NOMO-1 (cell line): ENCODE measurements at regions not wholly inside any gene's neighbourhood (a gene's known extent, or its start where the extent isn't known, plus 50 kb on each side); places are given as distances from the start of the nearest gene placed in this dataset.
"Not testable (repeated sequence)": the region's sequence is repeated elsewhere in the genome, so short reads cannot be mapped to it uniquely, and the experiment has no call there.

Experiments used
- DNase-seq, 2 experiments: peaks; one replicate each; lab custom pipeline; 2025; ENCODE audit not compliant: unreplicated experiment in 2 of 2; lab: John Stamatoyannopoulos, UW

DNA sequence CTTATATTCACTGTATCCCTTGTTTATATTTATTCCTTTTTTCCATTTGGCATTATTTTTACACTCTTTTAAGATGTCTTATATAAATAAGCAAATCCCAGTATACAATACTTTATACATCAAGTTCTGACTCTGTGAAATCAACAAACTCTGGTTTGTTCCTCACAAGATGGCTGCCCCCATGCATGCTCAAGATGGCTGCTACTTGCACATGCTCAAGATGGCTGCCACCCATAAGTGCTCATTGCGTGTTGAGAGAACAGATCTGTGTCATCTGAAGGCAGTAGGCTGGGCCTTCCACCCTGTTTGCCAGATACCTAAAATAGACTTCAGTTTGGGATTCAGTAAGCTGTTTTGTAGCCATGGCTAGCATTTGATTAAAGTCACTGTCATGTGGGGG lies 666.2 kb downstream of the TYW1 start:
- DNase-seq: no peak

DNA sequence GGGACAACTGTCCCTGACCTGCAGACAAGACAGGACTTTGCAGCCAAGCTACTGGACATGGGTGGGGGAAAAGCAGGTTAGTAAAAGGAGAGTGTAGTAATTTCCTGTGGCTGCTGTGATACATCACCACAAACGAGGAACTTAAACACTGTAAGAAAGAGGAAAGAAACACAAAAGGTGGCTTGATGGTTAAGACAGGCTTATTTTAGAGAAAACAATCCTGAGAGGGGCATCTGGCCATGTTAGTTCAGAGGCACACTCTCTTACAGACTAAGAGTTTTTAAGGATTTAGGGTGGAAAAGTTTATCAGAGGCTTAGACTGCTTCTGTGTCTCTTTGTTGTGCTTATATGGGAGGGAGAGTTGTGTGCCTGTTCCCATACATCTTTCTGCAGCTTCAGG lies 667.0 kb downstream of the TYW1 start:
- DNase-seq: no peak

DNA sequence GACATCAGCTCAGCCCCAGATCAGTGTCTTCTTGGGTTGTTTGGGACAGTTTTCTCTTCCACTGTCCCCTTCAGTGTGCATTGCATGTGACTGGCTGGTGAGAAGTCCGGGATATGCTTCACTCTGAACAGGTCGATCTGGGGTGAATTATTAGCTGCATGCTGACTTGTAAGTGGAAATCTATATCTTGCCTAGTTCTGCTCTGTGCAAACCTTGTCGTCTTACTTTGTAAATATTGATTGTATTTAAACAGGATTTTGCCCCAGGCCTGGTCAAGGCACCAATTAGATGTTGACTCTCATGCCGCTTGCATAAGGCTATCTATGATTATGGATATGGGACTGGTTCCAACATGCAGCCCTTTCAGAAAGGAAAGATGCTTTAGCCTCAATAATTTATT lies 669.7 kb downstream of the TYW1 start:
- DNase-seq: not testable (repeated sequence)

DNA sequence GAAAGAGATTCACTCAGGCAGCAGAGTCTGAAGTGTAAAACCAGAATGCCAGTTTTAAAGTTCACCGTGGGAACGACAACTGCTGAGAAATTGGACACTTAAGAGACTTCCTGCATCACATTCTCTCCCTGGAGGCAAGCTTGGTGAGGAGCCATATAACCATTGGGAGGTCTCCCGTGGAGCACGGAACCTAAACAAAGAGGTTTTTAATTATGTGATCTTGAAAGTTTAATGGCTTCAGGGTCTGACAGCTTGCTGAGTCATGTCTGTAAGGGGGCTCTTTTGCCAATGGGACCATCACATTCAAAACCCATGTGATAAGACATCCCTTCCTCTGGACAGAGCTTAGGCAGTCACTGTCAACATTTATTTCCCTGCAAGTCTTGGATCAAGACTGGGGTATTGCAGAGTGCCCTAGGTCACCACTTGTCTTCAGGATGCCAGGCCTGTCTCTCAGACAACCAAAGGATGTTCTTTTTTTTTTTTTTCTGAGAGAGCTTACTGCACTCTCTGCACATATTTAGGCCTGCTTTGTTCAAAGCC lies 674.4 kb downstream of the TYW1 start:
- DNase-seq: no peak

DNA sequence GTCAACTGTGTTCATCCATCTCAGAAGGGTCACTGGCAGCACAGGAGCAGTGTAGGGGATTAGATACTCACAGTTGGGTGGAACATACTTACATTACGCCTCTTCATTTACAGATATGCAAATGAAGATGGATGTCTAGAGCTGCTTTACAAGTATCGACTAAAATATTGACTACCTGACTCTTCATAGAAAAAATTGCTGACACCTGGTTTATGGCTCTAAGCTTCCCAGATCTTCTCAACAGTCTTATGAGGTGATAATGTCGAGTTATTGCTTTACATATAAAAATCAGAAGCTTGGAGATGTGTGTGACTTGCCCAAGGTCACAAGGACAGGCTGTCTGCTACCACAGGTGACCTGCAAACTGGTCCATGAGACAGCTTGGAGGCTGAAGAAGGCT lies 677.2 kb downstream of the TYW1 start:
- no peak for DNase-seq

DNA sequence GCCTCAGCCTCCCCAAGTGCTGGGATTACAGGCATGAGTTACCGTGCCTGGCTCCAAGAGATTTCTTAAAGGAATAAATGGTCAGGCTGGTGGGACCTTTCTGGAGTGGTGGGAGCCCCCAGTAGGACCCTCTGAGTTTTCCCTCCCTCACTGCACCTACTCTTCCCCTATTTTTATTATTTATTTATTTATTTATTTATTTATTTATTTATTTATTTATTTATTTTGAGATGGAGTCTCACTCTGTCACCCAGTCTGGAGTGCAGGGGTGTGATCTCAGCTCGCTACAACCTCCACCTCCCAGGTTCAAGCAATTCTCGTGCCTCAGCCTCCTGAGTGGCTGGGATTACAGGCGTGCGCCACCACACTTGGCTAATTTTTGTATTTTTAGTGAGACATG lies 678.2 kb downstream of the TYW1 start:
- DNase-seq: not testable (repeated sequence)

DNA sequence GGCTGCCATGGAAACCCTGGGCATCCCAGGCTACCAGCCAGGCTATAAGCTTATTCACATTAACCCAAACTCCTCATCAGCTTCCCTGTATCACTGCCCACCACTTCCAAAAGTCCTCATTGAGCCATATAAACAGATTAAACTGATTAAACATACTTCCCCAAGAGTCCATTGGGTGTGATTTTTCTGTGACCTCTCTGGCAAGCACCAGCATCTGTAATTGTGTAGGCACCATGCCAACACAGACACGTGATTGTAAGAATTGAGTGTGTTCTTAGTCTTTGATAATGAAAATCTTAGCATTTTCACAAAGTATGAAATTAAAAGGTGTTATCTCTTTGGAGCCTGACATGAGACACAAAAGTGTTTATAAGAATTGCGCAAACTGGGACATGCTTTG lies 679.3 kb downstream of the TYW1 start:
- no peak for DNase-seq

DNA sequence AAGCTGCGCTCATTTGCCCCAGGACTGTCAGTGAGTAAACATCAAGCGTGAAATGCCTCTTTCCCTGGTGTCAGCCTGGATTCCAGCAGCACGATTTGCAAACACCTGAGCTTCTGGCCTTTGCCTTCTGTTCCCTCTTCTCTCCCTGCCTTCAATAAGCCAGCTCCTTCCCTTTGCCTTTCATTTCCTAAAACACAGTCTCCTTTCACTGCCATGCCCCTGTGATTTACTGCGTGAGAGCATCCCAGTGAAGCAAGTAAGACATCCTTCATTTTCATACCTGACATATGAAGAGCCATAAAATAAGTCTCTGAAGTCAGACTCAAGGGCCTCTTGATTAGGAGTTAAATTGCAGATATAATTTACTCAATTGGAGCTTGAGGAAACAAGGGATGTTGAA lies 681.8 kb downstream of the TYW1 start:
- DNase-seq: no peak

DNA sequence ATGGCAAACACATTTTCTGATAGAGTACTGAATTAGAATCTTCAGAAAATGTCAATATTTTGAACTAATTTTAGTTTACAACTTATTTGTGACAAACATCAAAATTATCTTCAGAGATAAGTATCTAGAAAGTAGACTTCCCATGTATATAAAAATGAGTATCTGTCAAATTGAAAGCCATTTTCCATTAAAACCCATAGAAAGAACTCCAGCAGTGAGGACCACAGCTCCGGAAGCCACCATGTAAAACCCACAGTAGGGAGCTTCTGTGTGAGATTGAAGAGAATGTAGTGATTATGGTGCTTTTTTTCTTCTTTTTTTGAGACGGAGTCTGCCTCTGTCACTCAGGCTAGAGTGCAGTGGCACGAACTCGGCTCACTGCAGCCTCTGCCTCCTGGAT lies 687.0 kb downstream of the TYW1 start:
- DNase-seq: no peak

DNA sequence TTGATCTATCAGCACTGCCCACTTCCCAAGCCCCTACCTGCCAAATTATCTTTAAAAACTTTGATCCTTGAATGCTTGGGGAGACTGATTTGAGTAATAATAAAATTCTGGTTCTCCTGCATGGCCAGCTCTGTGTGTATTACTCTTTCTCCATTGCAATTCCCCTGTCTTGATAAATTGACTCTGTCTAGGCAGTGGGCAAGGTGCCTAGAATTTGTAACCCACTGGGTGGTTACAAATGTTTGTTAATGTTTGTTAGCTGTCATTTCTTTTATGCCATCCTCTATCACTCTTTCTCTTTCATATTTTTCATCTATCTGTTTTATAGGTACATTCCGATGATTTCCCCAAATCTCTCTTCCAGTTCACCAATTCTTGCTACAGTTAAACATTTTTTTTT lies 694.1 kb downstream of the TYW1 start:
- DNase-seq: no peak

DNA sequence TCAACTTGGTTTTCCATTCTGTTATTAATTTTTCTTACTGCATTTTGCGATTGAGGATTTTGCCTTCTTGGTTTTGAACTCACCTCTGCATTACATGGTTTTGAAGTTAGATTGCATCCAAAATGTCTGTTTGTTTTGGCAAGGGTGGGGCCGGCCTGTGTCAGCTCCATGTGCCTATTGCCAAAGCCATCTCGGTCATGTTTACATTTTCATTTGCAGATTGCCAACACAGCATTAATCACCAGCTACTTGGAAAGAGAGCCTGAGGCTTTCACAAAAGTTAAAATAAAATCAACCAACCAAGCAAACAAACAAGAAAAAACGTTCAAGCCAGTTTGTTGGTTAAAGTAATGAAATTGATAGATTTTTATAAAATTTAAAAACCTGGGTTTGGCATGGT lies 695.8 kb downstream of the TYW1 start:
- DNase-seq: no peak

DNA sequence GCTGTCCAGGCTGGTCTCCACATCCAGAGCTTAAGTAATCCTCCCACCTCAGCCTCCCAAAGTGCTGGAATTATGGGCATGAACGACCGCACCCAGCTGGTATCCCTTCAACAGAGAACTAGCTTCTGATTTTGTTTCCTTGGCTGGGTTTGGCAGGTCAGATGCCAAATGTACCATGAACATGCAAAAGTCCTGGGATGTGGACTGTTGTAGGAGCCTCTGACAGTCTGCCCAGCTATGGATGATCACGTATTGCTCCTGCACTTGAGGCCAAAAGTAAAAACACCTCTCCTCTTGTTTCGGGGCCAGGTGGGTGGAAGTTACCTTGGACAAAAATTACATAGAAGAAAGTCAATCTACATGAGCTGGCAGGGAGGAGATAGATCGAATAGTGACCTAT lies 699.5 kb downstream of the TYW1 start:
- no peak for DNase-seq

DNA sequence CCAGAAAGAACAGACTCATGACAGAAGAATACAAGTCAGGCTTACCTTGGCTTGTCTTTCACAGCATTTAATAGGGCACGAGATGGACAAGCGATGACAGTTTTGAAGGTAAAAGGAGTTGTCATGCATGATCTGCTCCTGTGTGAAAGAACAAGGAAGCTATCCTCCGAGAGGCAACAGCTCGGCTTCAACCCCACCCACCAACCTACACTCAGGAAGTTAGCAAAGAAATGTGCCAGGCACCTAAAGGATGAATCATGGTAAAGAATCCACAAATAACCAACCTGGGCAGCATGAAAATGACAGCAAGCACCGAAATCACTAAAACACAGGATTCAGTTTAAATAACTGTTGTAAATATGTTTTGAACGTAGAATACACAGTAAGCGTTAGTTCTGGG lies 700.2 kb downstream of the TYW1 start:
- no peak for DNase-seq

DNA sequence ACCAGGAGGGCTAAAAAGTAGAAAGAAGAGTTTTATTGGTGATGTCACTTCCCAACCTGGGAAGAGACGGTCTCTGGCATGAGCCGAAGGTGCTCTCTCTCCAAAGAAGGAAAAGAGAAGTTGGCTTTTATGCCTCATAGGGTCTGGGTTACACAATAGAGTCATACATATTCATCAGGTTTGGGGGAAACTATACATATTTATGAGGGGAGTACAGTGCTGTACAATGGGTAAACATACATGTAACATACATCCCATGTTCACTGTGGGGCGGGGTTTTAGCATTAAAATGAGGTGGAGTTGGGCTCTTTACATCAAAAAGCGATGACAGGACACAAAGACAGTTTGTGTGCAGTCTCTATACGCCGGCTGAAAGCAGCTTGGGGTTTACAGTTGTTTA lies 701.7 kb downstream of the TYW1 start:
- DNase-seq: no peak

DNA sequence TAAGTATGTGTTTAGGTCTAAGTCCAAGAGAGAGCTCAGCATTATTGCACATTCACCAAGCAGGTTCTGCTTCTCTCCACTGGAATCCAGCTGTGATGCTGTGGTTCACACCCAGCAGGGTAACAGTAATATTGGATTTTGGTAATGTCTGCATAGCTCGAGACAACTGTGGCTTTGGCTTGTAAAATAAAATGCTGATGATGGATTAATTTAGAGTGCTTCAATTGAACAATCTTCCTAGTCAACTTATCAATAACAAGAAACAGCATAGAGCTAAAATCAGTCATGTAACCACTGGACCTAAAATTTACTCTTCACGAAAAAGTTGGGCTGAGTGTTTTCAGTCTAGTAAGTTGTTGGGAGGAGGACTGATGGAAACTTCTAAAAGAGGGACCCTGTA lies 709.2 kb downstream of the TYW1 start:
- DNase-seq: no peak

DNA sequence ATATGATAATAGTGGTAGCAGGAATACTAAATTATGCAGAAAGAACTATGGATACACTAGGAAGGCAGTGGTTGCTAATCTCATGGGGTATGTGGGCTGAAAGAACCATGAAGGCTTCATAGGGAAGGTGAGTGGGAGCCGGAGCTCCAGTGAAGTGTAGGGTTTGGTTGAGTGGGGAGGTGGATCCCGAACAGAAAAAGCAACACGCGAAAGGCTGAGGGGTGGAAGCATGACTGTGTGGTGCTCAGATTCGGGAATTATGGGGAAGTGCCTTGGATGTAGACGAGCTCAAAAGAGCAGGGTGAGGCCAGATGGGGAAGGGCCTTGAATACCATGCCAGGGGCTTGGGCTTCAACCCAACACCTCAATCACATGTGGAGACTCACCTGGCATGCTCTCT lies 715.1 kb downstream of the TYW1 start:
- DNase-seq: no peak

DNA sequence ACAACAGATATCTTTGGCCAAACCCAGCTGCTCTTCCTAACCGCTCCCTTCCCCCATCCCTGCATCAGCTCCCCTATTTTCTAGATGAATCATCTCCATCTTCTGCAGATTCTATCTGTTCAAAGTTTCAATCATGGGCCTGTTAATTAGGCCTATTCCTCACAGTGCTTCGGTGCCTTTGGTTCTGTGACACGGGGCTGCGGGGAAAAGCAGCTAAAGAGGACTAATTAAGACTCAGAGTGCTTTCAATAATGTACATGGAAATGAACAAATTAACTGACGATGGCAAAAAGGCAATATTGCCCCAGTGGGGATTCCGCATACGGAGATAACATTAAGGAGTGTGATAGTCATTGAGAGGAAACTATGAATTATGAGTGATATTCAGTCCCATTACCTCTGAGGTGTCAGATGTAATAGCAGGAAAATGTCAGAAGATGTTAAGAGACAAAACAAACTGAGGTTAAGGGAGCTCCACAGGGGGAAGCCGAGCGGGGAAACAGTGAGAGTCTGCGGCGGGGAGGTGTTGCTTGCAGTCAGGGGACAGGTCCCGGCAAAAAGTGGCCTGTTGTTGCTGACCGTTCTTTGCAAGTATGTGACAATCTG lies 716.9 kb downstream of the TYW1 start:
- DNase-seq: no peak

DNA sequence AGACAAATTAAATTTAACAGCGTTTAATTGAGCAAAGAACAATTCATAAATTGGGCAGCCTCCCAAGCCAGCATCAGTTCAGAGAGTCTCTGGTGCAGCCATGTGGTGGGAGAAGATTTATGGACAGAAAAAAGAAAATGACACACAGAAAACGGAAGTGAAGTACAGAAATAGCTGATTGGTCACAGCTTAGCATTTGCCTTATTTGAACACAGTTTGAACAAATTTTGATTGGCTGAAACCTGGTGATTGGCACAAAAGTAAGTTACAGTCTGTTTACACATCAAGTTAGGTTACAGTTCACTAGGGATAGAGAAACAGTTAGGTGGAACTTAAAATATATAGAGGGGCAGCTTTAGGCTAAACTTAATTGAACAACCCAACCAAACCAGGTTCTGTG lies 720.1 kb downstream of the TYW1 start:
- no peak for DNase-seq

DNA sequence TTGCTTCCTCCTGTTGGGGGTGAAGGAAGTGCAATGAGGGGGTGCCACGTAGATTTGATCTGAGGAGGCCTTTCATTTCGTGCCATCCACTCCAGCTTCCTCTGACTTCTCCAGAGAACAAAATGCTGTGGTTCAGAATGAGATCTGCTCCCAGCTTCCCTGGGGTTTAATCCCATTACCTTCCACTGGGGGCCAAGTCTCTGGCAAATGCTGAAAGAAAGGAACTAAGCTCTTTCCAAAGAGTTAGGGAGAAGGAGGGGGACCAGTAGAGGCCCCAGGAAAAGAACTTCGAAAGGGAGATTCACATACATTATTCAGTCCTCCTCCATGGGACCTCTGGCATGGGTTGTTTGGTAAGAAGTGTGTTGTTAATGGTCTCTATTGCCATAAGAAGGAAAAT lies 727.0 kb downstream of the TYW1 start:
- no peak for DNase-seq

DNA sequence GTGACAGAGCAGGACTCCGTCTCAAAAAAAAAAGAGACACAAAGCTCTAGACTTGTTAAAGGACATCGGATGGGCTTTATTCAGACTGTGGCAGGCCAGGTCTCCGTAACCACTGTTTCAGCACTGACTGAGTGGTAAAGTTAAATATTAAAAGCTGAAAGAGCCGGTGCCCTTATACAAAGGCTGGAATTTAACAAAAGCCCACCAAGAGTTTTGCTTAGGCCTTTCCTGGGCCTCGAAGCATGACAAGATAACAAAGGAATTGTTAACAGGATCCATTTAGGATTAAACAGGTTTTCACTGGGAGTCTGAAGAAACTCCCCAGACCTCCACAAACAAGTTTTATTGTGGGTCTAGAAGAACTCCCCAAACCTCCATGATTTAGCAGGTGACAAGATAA lies 727.8 kb downstream of the TYW1 start:
- DNase-seq: no peak

DNA sequence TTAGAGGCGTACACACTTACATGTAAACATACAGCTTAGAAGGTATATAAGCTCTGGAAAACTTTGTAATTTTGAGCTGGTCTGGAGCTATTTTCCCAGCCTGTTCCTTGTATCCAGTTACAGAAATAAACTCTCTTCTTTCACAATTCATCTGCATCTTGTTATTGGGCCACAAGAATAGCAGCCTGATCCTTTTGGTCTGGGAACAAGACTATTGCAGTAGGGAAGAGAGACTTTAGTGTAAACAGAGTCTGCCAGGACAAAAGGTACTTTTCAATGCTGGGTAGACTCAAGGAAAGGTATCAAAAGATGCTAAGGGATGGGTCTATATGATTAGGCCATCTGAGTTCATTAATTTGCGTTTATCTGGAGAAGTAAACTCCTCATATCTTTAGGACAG lies 728.3 kb downstream of the TYW1 start:
- no peak for DNase-seq

DNA sequence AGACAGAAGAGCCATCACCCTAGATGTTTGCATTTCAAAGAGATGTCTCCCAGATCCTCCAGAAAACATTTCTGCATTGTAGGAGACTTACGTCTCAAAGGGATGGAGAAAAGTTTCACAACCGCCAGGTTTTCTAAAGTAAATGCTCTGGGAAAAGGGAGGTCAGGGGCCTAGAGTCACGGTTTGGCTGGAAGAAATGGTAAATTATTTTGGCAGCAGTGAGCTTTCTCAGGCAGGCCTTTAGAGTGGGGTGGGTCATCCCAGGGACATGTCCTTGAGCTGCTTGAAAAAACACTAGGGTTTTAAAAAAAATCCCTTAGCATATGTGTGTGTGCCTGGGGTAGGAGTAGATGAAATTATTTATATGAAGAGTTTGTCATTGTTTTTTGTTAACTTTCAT lies 728.8 kb downstream of the TYW1 start:
- no peak for DNase-seq

DNA sequence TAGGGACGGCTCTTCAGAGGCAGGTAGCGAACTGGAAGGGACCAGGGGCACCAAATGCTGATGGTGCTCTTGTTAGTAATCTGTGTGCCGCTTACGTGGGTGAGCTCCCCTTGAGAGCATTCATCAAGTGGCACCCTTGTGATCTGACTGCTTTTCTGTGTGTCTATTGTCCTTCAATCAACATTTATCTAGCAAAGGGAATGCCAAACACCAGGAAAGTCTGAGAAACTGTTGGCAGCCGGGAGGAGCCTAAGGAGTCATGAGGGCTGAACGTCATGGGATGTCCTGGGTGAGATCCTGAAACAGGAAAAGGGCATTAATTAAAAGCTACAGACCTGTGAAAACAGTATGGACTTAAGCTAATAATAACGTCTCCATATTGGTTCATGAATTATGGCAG lies 733.1 kb downstream of the TYW1 start:
- no peak for DNase-seq
